IMR-90 (cell line): ENCODE measurements at regions not wholly inside any gene's neighbourhood (a gene's known extent, or its start where the extent isn't known, plus 50 kb on each side); places are given as distances from the start of the nearest gene placed in this dataset.

Experiments
- ATAC-seq: fragments of 200-7000 bp; cut with Tn5 transposase; 2 replicates; pipeline ENCODE4 v1.9.1; 2020; ENCODE audit warnings: low read depth, mild to moderate bottlenecking, moderate library complexity
- BruUV-seq: library from RNA; stranded (reverse); fragments of 400-500 nt; replicated peaks from 2 replicates; lab custom pipeline; 2021; lab: Mats Ljungman, UMichigan
- CTCF ChIA-PET: fragments of 300-600 bp; formaldehyde crosslinking; extraction: SDS; loops from one replicate; lab custom pipeline; 2021; ENCODE audit warnings: antibody characterized with exemption; lab: Yijun Ruan, JAX
- POLR2A ChIA-PET: fragments of 300-600 bp; sonication (Branson Sonifier 250); formaldehyde crosslinking; loops from one replicate; lab custom pipeline; 2022; ENCODE audit warnings: antibody characterized with exemption; ENCODE audit not compliant: unreplicated experiment; lab: Charles Lee
- DNase-seq: peaks from one replicate; pipeline ENCODE4 v3.0.0; 2013
- H2AFZ ChIP-seq: replicated peaks from 2 replicates; pipeline ENCODE3; 2013; ENCODE audit warnings: low read length, mild to moderate bottlenecking; ENCODE audit not compliant: poor library complexity
- H2AK5ac ChIP-seq: 2 replicates; pipeline ENCODE4 v1.6.1; 2013; ENCODE audit warnings: low read depth, low read length, inconsistent platforms
- H2AK9ac ChIP-seq: replicated peaks from 2 replicates; pipeline ENCODE3; 2013; ENCODE audit warnings: mild to moderate bottlenecking, low read depth, low read length, moderate library complexity; ENCODE audit not compliant: poor library complexity
- H2BK120ac ChIP-seq: 2 replicates; pipeline ENCODE4 v1.6.1; 2013; ENCODE audit warnings: low read depth, low read length, inconsistent platforms
- H2BK15ac ChIP-seq: 3 replicates; pipeline ENCODE4 v1.6.1; 2013; ENCODE audit warnings: low read depth, low read length, inconsistent platforms
- H2BK20ac ChIP-seq: 2 replicates; pipeline ENCODE4 v1.6.1; 2013; ENCODE audit warnings: low read depth, mild to moderate bottlenecking, inconsistent platforms, low read length, moderate library complexity
- H2BK5ac ChIP-seq: 2 replicates; pipeline ENCODE4 v1.6.1; 2013; ENCODE audit warnings: mild to moderate bottlenecking, low read depth, low read length, inconsistent platforms; ENCODE audit not compliant: poor library complexity, severe bottlenecking
- H3K14ac ChIP-seq: replicated peaks from 2 replicates; pipeline ENCODE4 v1.6.1; 2013; ENCODE audit warnings: low read depth, low read length, inconsistent platforms
- H3K18ac ChIP-seq: 2 replicates; pipeline ENCODE4 v1.6.1; 2013; ENCODE audit warnings: low read depth, low read length, control low read depth
- H3K23ac ChIP-seq: 2 replicates; pipeline ENCODE4 v1.6.1; 2013; ENCODE audit warnings: low read depth, low read length, inconsistent platforms
- H3K27ac ChIP-seq: 2 replicates; pipeline ENCODE4 v1.5.1; 2013; ENCODE audit warnings: mild to moderate bottlenecking, control low read depth, low read length; ENCODE audit not compliant: insufficient read depth
- H3K27me3 ChIP-seq: 2 replicates; pipeline ENCODE4 v1.6.1; 2013; ENCODE audit warnings: low read length; ENCODE audit not compliant: control insufficient read depth, insufficient read depth
- H3K36me3 ChIP-seq: 2 replicates; pipeline ENCODE4 v1.6.1; 2013; ENCODE audit warnings: low read length, mixed read lengths; ENCODE audit not compliant: control insufficient read depth, insufficient read depth
- H3K4ac ChIP-seq: 2 replicates; pipeline ENCODE4 v1.6.1; 2013; ENCODE audit warnings: low read depth, low read length, inconsistent platforms
- H3K4me1 ChIP-seq: 2 replicates; pipeline ENCODE4 v1.6.1; 2013; ENCODE audit warnings: low read length, mixed read lengths; ENCODE audit not compliant: control insufficient read depth, insufficient read depth
- H3K4me2 ChIP-seq: 2 replicates; pipeline ENCODE4 v1.6.1; 2013; ENCODE audit warnings: low read depth, mild to moderate bottlenecking, control low read depth, low read length, moderate library complexity
- H3K4me3 ChIP-seq: 2 replicates; pipeline ENCODE4 v1.5.1; 2013; ENCODE audit warnings: low read depth, mild to moderate bottlenecking, control low read depth, low read length, moderate library complexity; ENCODE audit not compliant: insufficient read depth
- H3K56ac ChIP-seq: 2 replicates; pipeline ENCODE4 v1.6.1; 2013; ENCODE audit warnings: low read length, inconsistent platforms; ENCODE audit not compliant: insufficient read depth; ENCODE audit errors: extremely low read depth
- H3K79me1 ChIP-seq, 2 experiments: 2 replicates each; pipeline ENCODE4 v1.6.1; 2013; ENCODE audit warnings: low read length in 2 of 2, inconsistent platforms in 1 of 2, low read depth in 1 of 2
- H3K9ac ChIP-seq: 2 replicates; pipeline ENCODE4 v1.6.1; 2013; ENCODE audit warnings: low read depth, low read length, control low read depth
- H3K9me1 ChIP-seq: 2 replicates; pipeline ENCODE4 v1.6.1; 2013; ENCODE audit warnings: low read length, inconsistent platforms; ENCODE audit not compliant: insufficient read depth
- H3K9me3 ChIP-seq: 2 replicates; pipeline ENCODE4 v1.6.1; 2013; ENCODE audit warnings: low read length; ENCODE audit not compliant: control insufficient read depth, insufficient read depth
- H4K20me1 ChIP-seq: 2 replicates; pipeline ENCODE4 v1.6.1; 2013; ENCODE audit warnings: low read length, inconsistent platforms; ENCODE audit not compliant: insufficient read depth
- H4K5ac ChIP-seq: 2 replicates; pipeline ENCODE4 v1.6.1; 2013; ENCODE audit warnings: mild to moderate bottlenecking, low read depth, low read length, control low read depth
- H4K8ac ChIP-seq, 2 experiments: 2 replicates each; pipeline ENCODE4 v1.6.1; 2013; ENCODE audit warnings: low read depth in 2 of 2, low read length in 2 of 2, control low read depth in 1 of 2, inconsistent platforms in 1 of 2
- H4K91ac ChIP-seq: 2 replicates; pipeline ENCODE4 v1.6.1; 2013; ENCODE audit warnings: low read depth, low read length, inconsistent platforms; ENCODE audit not compliant: insufficient read depth
- BHLHE40 ChIP-seq: fragments of 150-350 bp; IDR thresholded peaks from 2 replicates; pipeline ENCODE4 v1.6.1; 2016; ENCODE audit warnings: mild to moderate bottlenecking, low read depth, low read length
- CEBPB ChIP-seq: IDR thresholded peaks from 2 replicates; pipeline ENCODE4 v1.6.1; 2012; ENCODE audit warnings: low read depth, low read length, improper control_type of control experiment
- CTCF ChIP-seq: conservative IDR thresholded peaks from 2 replicates; pipeline ENCODE4 v1.5.1; 2012; ENCODE audit warnings: mild to moderate bottlenecking, low read depth, low read length, improper control_type of control experiment
- MAFK ChIP-seq: IDR thresholded peaks from 2 replicates; pipeline ENCODE4 v1.6.1; 2012; ENCODE audit warnings: low read depth, low read length, improper control_type of control experiment
- MXI1 ChIP-seq: IDR thresholded peaks from 2 replicates; pipeline ENCODE4 v1.6.1; 2012; ENCODE audit warnings: low read depth, mild to moderate bottlenecking, low read length, moderate library complexity, borderline replicate concordance
- POLR2A ChIP-seq: IDR thresholded peaks from 2 replicates; pipeline ENCODE4 v1.6.1; 2012; ENCODE audit warnings: mild to moderate bottlenecking, low read depth, low read length
- RAD21 ChIP-seq: IDR thresholded peaks from 2 replicates; pipeline ENCODE4 v1.6.1; 2012; ENCODE audit warnings: low read length, improper control_type of control experiment
- RCOR1 ChIP-seq: IDR thresholded peaks from 2 replicates; pipeline ENCODE4 v1.6.1; 2012; ENCODE audit warnings: mild to moderate bottlenecking, low read length, improper control_type of control experiment; ENCODE audit not compliant: insufficient replicate concordance
- RFX5 ChIP-seq: IDR thresholded peaks from 2 replicates; pipeline ENCODE4 v1.8.0; 2012; ENCODE audit warnings: low read depth, mild to moderate bottlenecking, low read length, moderate library complexity
- USF2 ChIP-seq: fragments of 150-350 bp; IDR thresholded peaks from 2 replicates; pipeline ENCODE4 v1.6.1; 2017; ENCODE audit warnings: mild to moderate bottlenecking, antibody characterized with exemption, low read length, low read depth
- WGBS, 2 experiments: methylation state at CpG; one replicate each; pipeline versions ENCODE4 v1.1.5 to v1.1.7; 2013; ENCODE audit warnings: missing lambda C conversion rate in 2 of 2; ENCODE audit not compliant: insufficient read length in 1 of 2; ENCODE audit errors: extremely low coverage in 2 of 2; 5-methylcytosine and 5-hydroxymethylcytosine counted together
- dilution Hi-C: fragments of 300-500 bp; cut with HindIII; formaldehyde crosslinking; loops from one replicate; pipeline ENCODE4 v1.14.3; 2018; ENCODE audit warnings: low sequenced_read_pairs; ENCODE audit not compliant: unreplicated experiment
- in situ Hi-C: fragments of 300-500 bp; cut with MboI; formaldehyde crosslinking; loops from 3 replicates; pipeline ENCODE4 v1.14.3; 2019; ENCODE audit warnings: low sequenced_read_pairs, inconsistent platforms, mixed read lengths
- intact Hi-C: fragments of 100-400 bp; cut with micrococcal nuclease; formaldehyde crosslinking; loops from 2 replicates; pipeline ENCODE4 v1.10.0; 2022

GRCh38 chr6:14621518-14621917, 503.9 kb downstream of the CD83 start:
- intact Hi-C loops, result no loop called here
- BruUV-seq, result no TSS peak
- ChIA-PET POLR2A (no interaction called here), CTCF (no interaction called here)
- Histone ChIP-seq H3K4me2 (no peak overlapping the region), H2BK5ac (no peak overlapping the region), H3K23ac (no peak overlapping the region), H3K56ac (no peak overlapping the region), H3K79me1 (no peaks in the 10 kb centered on the region), H2BK120ac (no peak overlapping the region), H3K27ac (no peak overlapping the region), H2BK20ac (no peak overlapping the region), H2AK9ac (no peak overlapping the region), H2BK15ac (no peak overlapping the region), H3K9me1 (peaks cover 3% of the 10 kb centered on the region; the same call in 1 of the 2 replicates), H4K8ac (no peak overlapping the region), H4K5ac (no peak overlapping the region), H3K36me3 (no peaks in the 10 kb centered on the region), H3K4me1 (peaks cover 2% of the 10 kb centered on the region; the same call in 1 of the 2 replicates), H2AFZ (no peak overlapping the region), H3K14ac (no peak overlapping the region), H2AK5ac (no peak overlapping the region), H3K9me3 (no peaks in the 10 kb centered on the region), H4K20me1 (no peaks in the 10 kb centered on the region), H4K91ac (no peak overlapping the region), H3K18ac (no peak overlapping the region), H3K4me3 (no peak overlapping the region), H3K4ac (no peak overlapping the region), H3K9ac (no peak overlapping the region), H3K27me3 (no peaks in the 10 kb centered on the region; the same call in 1 of the 2 replicates)
- ATAC-seq, result no peak
- dilution Hi-C loops, result no loop called here
- 100% methylated on average over 1 of the region's 5 CpGs; no CpG with 5 or more reads in 1 of the 2 experiments for WGBS, 2 experiments
- no peak for DNase-seq
- in situ Hi-C loops, result no loop called here
- no peak for TF ChIP-seq MXI1
- TF ChIP-seq BHLHE40, result no peak
- no peak for TF ChIP-seq CTCF
- no peak for TF ChIP-seq RAD21
- TF ChIP-seq MAFK, result no peak
- TF ChIP-seq RCOR1, result no peak
- TF ChIP-seq CEBPB, result no peak
- TF ChIP-seq POLR2A, result no peak
- TF ChIP-seq RFX5, result no peak
- no peak for TF ChIP-seq USF2
